Neural cell (in vitro differentiated cells): ENCODE measurements at regions not wholly inside any gene's neighbourhood (a gene's known extent, or its start where the extent isn't known, plus 50 kb on each side); places are given as distances from the start of the nearest gene placed in this dataset.

ENCODE experiments used
- H2AFZ ChIP-seq: fragments of 200-600, 300-800 bp; sonication (generic), shearing (Covaris generic); 2 replicates; pipeline ENCODE4 v1.6.0; 2014; ENCODE audit warnings: low read depth, mild to moderate bottlenecking, antibody characterized with exemption, low read length, moderate library complexity
- H3F3A ChIP-seq: fragments of 200-600 bp; shearing (Covaris generic); 2 replicates; pipeline ENCODE4 v1.6.1; 2016; ENCODE audit warnings: mild to moderate bottlenecking, moderate library complexity, mixed read lengths, antibody characterized with exemption, low read length; ENCODE audit not compliant: insufficient read depth, poor library complexity, severe bottlenecking
- H3K27ac ChIP-seq: fragments of 200-600, 300-800 bp; sonication (generic), shearing (Covaris generic); 2 replicates; pipeline ENCODE4 v1.5.1; 2014; ENCODE audit warnings: mild to moderate bottlenecking, low read length, moderate library complexity
- H3K27me3 ChIP-seq: fragments of 300-800, 200-600 bp; sonication (generic), shearing (Covaris generic); 2 replicates; pipeline ENCODE4 v1.6.0; 2014; ENCODE audit warnings: mild to moderate bottlenecking, low read depth, low read length, moderate library complexity; ENCODE audit not compliant: insufficient read depth
- H3K36me3 ChIP-seq: fragments of 300-800, 200-600 bp; sonication (generic), shearing (Covaris generic); 2 replicates; pipeline ENCODE4 v1.5.1; 2014; ENCODE audit warnings: mild to moderate bottlenecking, antibody characterized with exemption, low read length, moderate library complexity; ENCODE audit not compliant: insufficient read depth
- H3K4me2 ChIP-seq: fragments of 300-800, 200-600 bp; sonication (generic), shearing (Covaris generic); 2 replicates; pipeline ENCODE4 v1.6.0; 2014; ENCODE audit warnings: mild to moderate bottlenecking, low read length
- H3K4me3 ChIP-seq: fragments of 300-800, 200-600 bp; sonication (generic), shearing (Covaris generic); 2 replicates; pipeline ENCODE4 v1.5.1; 2014; ENCODE audit warnings: mild to moderate bottlenecking, low read length, moderate library complexity
- H3K79me2 ChIP-seq: fragments of 200-600 bp; shearing (Covaris generic); replicated peaks from 2 replicates; pipeline ENCODE4 v1.6.0; 2014; ENCODE audit warnings: mild to moderate bottlenecking, low read length, moderate library complexity; ENCODE audit not compliant: insufficient read depth
- H3K9ac ChIP-seq: fragments of 300-800, 200-600 bp; sonication (generic), shearing (Covaris generic); 2 replicates; pipeline ENCODE4 v1.6.1; 2016; ENCODE audit warnings: mild to moderate bottlenecking, low read length, mixed read lengths
- H3K9me2 ChIP-seq: fragments of 200-600 bp; shearing (Covaris generic); 2 replicates; pipeline ENCODE4 v1.6.1; 2016; ENCODE audit warnings: mild to moderate bottlenecking, low read length, mixed read lengths; ENCODE audit not compliant: insufficient read depth
- H3K9me3 ChIP-seq: fragments of 200-600, 300-800 bp; sonication (generic), shearing (Covaris generic); 2 replicates; pipeline ENCODE4 v1.6.1; 2016; ENCODE audit warnings: mild to moderate bottlenecking, mixed run types, low read length, moderate library complexity, mixed read lengths
- H4K20me1 ChIP-seq: fragments of 200-600 bp; shearing (Covaris generic); 2 replicates; pipeline ENCODE4 v1.6.1; 2016; ENCODE audit warnings: mild to moderate bottlenecking, mixed run types; ENCODE audit not compliant: insufficient read depth
- EP300 ChIP-seq: fragments of 450-650 bp; conservative IDR thresholded peaks from 2 replicates; pipeline ENCODE4 v1.6.1; 2014; ENCODE audit warnings: antibody characterized with exemption, mild to moderate bottlenecking, moderate library complexity; ENCODE audit not compliant: poor library complexity, severe bottlenecking
- EZH2 ChIP-seq: fragments of 200-600, 300-800 bp; shearing (Covaris generic), sonication (generic); IDR thresholded peaks from 2 replicates; pipeline ENCODE4 v1.6.1; 2014; ENCODE audit warnings: antibody characterized with exemption, low read length, borderline replicate concordance, mild to moderate bottlenecking; ENCODE audit not compliant: insufficient read depth, poor library complexity, severe bottlenecking
- MXI1 ChIP-seq: fragments of 450-650 bp; conservative IDR thresholded peaks from 2 replicates; pipeline ENCODE4 v1.6.1; 2014; ENCODE audit warnings: antibody characterized with exemption, mild to moderate bottlenecking; ENCODE audit not compliant: poor library complexity, severe bottlenecking
- POLR2AphosphoS5 ChIP-seq: IDR thresholded peaks from 2 replicates; pipeline ENCODE4 v1.6.1; 2012
- RAD21 ChIP-seq: fragments of 450-650 bp; conservative IDR thresholded peaks from 2 replicates; pipeline ENCODE4 v1.6.1; 2014; ENCODE audit warnings: antibody characterized with exemption, mild to moderate bottlenecking, moderate library complexity
- SMC3 ChIP-seq: fragments of 450-650 bp; conservative IDR thresholded peaks from 2 replicates; pipeline ENCODE4 v1.6.1; 2014; ENCODE audit warnings: antibody characterized with exemption, mild to moderate bottlenecking, moderate library complexity; ENCODE audit not compliant: poor library complexity
- TAF1 ChIP-seq: IDR thresholded peaks from 2 replicates; pipeline ENCODE4 v1.6.1; 2012; ENCODE audit warnings: low read depth
- TF ChIP-seq, protein P1 (sequence below): IDR thresholded peaks from 2 replicates; pipeline ENCODE4 v1.6.1; 2012; ENCODE audit warnings: borderline replicate concordance
- TF ChIP-seq, protein P2 (sequence below): fragments of 450-650 bp; IDR thresholded peaks from 2 replicates; pipeline ENCODE4 v1.5.1; 2014; ENCODE audit warnings: antibody characterized with exemption, mild to moderate bottlenecking, moderate library complexity; ENCODE audit not compliant: poor library complexity, severe bottlenecking

DNA sequence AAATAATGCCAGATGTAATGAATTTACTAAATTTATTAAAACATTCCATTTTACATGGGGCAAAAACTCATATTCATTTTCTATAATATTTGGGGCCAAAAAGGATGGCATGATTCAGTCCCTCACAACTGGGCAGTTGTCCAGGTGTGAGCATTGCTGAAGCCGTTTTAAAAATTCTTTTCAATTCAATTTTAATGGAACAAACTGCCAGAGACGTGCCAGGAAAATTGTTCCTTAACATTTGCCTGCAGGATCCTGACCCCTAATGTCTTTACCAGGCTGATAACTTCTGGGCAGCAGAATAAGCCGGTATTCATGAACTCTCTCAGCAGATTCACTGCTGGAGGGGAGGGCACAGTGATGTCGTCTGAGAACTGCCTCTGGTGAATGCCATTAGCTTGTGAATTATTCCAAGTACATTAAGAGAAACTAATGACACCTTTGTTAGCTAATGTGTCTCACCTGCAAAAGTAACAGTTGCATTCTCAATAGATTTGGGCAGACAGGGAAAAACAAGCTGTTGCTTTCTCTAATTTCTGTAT is 1445.1 kb upstream of the TENM3 start:
- Histone ChIP-seq H3K79me2 (no peaks in the 10 kb centered on the region), H3K9ac (no peak overlapping the region), H3K9me3 (no peaks in the 10 kb centered on the region), H3K36me3 (no peaks in the 10 kb centered on the region), H3K4me3 (no peak overlapping the region), H3F3A (no peaks in the 10 kb centered on the region), H3K9me2 (no peaks in the 10 kb centered on the region), H4K20me1 (no peaks in the 10 kb centered on the region), H3K4me2 (no peak overlapping the region), H3K27ac (no peak overlapping the region), H3K27me3 (no peaks in the 10 kb centered on the region), H2AFZ (no peak overlapping the region)
- TF ChIP-seq TAF1 (no peak), RAD21 (no peak), POLR2AphosphoS5 (no peak), EZH2 (no peak), SMC3 (no peak), MXI1 (no peak), EP300 (no peak)
- TF ChIP-seq, protein P1, sequence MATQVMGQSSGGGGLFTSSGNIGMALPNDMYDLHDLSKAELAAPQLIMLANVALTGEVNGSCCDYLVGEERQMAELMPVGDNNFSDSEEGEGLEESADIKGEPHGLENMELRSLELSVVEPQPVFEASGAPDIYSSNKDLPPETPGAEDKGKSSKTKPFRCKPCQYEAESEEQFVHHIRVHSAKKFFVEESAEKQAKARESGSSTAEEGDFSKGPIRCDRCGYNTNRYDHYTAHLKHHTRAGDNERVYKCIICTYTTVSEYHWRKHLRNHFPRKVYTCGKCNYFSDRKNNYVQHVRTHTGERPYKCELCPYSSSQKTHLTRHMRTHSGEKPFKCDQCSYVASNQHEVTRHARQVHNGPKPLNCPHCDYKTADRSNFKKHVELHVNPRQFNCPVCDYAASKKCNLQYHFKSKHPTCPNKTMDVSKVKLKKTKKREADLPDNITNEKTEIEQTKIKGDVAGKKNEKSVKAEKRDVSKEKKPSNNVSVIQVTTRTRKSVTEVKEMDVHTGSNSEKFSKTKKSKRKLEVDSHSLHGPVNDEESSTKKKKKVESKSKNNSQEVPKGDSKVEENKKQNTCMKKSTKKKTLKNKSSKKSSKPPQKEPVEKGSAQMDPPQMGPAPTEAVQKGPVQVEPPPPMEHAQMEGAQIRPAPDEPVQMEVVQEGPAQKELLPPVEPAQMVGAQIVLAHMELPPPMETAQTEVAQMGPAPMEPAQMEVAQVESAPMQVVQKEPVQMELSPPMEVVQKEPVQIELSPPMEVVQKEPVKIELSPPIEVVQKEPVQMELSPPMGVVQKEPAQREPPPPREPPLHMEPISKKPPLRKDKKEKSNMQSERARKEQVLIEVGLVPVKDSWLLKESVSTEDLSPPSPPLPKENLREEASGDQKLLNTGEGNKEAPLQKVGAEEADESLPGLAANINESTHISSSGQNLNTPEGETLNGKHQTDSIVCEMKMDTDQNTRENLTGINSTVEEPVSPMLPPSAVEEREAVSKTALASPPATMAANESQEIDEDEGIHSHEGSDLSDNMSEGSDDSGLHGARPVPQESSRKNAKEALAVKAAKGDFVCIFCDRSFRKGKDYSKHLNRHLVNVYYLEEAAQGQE = no peak
- TF ChIP-seq, protein P2, sequence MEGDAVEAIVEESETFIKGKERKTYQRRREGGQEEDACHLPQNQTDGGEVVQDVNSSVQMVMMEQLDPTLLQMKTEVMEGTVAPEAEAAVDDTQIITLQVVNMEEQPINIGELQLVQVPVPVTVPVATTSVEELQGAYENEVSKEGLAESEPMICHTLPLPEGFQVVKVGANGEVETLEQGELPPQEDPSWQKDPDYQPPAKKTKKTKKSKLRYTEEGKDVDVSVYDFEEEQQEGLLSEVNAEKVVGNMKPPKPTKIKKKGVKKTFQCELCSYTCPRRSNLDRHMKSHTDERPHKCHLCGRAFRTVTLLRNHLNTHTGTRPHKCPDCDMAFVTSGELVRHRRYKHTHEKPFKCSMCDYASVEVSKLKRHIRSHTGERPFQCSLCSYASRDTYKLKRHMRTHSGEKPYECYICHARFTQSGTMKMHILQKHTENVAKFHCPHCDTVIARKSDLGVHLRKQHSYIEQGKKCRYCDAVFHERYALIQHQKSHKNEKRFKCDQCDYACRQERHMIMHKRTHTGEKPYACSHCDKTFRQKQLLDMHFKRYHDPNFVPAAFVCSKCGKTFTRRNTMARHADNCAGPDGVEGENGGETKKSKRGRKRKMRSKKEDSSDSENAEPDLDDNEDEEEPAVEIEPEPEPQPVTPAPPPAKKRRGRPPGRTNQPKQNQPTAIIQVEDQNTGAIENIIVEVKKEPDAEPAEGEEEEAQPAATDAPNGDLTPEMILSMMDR = no peak

DNA sequence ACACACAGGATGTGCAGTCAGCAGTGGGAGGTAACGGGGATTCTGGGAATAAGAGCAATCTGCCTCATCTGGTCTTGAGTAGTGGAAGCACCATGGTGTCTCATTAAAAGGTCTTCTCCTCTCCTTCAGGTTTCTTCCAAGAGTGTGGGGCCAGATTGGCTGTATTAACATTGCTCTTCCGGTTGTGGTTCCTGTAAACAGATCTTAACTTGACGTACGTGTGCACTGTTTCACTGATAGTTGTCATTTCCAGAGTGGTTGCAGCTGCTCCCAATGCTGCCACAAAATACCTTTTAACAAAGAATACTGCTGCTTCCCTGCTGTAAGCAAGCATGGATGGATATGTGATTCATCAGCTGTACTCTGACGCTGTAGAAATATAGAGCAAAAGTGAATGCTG is 1443.4 kb upstream of the TENM3 start:
- TF ChIP-seq TAF1 (no peak), RAD21 (no peak), EP300 (peak; percentile 49), MXI1 (no peak), EZH2 (no peak), POLR2AphosphoS5 (peak; percentile 80), SMC3 (no peak)
- TF ChIP-seq, protein P1 = peak; percentile 47
- TF ChIP-seq, protein P2 = no peak
- Histone ChIP-seq H3K27me3 (no peaks in the 10 kb centered on the region), H3K9me3 (no peaks in the 10 kb centered on the region), H3K4me2 (no peak overlapping the region), H4K20me1 (no peaks in the 10 kb centered on the region), H3K79me2 (no peaks in the 10 kb centered on the region), H3K4me3 (peak overlapping the region; percentile 36), H3K36me3 (no peaks in the 10 kb centered on the region), H3F3A (no peaks in the 10 kb centered on the region), H3K9me2 (no peaks in the 10 kb centered on the region), H2AFZ (no peak overlapping the region), H3K27ac (no peak overlapping the region), H3K9ac (no peak overlapping the region)
